Mesendoderm (in vitro differentiated cells): ENCODE measurements at regions not wholly inside any gene's neighbourhood (a gene's known extent, or its start where the extent isn't known, plus 50 kb on each side); places are given as distances from the start of the nearest gene placed in this dataset.

Source experiments
- DNase-seq: peaks from one replicate; pipeline ENCODE4 v3.0.0; 2013
- H2AK5ac ChIP-seq: 2 replicates; pipeline ENCODE4 v1.6.1; 2013; ENCODE audit warnings: low read length, inconsistent platforms
- H2BK120ac ChIP-seq: 2 replicates; pipeline ENCODE4 v1.6.1; 2013; ENCODE audit warnings: low read depth, mild to moderate bottlenecking, low read length, moderate library complexity, mixed read lengths
- H2BK15ac ChIP-seq: replicated peaks from 2 replicates; pipeline ENCODE4 v1.6.1; 2013; ENCODE audit warnings: low read depth, mild to moderate bottlenecking, moderate library complexity
- H2BK5ac ChIP-seq: 2 replicates; pipeline ENCODE4 v1.6.1; 2013; ENCODE audit warnings: low read length, inconsistent platforms
- H3K18ac ChIP-seq: 2 replicates; pipeline ENCODE4 v1.6.1; 2013; ENCODE audit warnings: mild to moderate bottlenecking, low read length, mixed read lengths
- H3K23ac ChIP-seq: one replicate; pipeline ENCODE4 v1.6.1; 2013; ENCODE audit warnings: low read length
- H3K27ac ChIP-seq: 2 replicates; pipeline ENCODE4 v1.5.1; 2013; ENCODE audit warnings: low read depth, mild to moderate bottlenecking, inconsistent platforms, low read length, moderate library complexity
- H3K27me3 ChIP-seq: 2 replicates; pipeline ENCODE4 v1.6.1; 2013; ENCODE audit warnings: low read length, control low read depth, mild to moderate bottlenecking, inconsistent platforms; ENCODE audit not compliant: insufficient read depth, poor library complexity
- H3K36me3 ChIP-seq: 2 replicates; pipeline ENCODE4 v1.6.1; 2013; ENCODE audit warnings: low read length, inconsistent platforms; ENCODE audit not compliant: control insufficient read depth, insufficient read depth
- H3K4ac ChIP-seq: one replicate; pipeline ENCODE4 v1.6.1; 2013; ENCODE audit warnings: low read depth, mild to moderate bottlenecking, low read length, moderate library complexity
- H3K4me1 ChIP-seq: 2 replicates; pipeline ENCODE4 v1.6.1; 2013; ENCODE audit warnings: low read depth, low read length, inconsistent platforms; ENCODE audit not compliant: control insufficient read depth
- H3K4me2 ChIP-seq: 2 replicates; pipeline ENCODE4 v1.6.1; 2013; ENCODE audit warnings: low read length
- H3K4me3 ChIP-seq: 2 replicates; pipeline ENCODE4 v1.5.1; 2013; ENCODE audit warnings: mild to moderate bottlenecking, low read length
- H3K56ac ChIP-seq: one replicate; pipeline ENCODE4 v1.6.1; 2013; ENCODE audit warnings: low read length
- H3K79me1 ChIP-seq: 2 replicates; pipeline ENCODE4 v1.6.1; 2013; ENCODE audit warnings: low read length, inconsistent platforms
- H3K79me2 ChIP-seq: 2 replicates; pipeline ENCODE4 v1.6.1; 2013; ENCODE audit warnings: mild to moderate bottlenecking, low read length; ENCODE audit not compliant: control insufficient read depth, insufficient read depth
- H3K9ac ChIP-seq: 2 replicates; pipeline ENCODE4 v1.6.1; 2013; ENCODE audit warnings: low read length, inconsistent platforms
- H4K5ac ChIP-seq: one replicate; pipeline ENCODE4 v1.6.1; 2013; ENCODE audit warnings: low read length
- H4K8ac ChIP-seq: one replicate; pipeline ENCODE4 v1.6.1; 2013; ENCODE audit warnings: low read depth, mild to moderate bottlenecking, control low read depth, low read length, moderate library complexity
- WGBS: extraction: QIAGEN DNeasy Blood & Tissue Kit; methylation state at CpG from one replicate; pipeline ENCODE4 v1.1.7; 2013; ENCODE audit warnings: low lambda C conversion rate, missing lambda C conversion rate; ENCODE audit not compliant: insufficient coverage; ENCODE audit errors: extremely low coverage; 5-methylcytosine and 5-hydroxymethylcytosine counted together

DNA sequence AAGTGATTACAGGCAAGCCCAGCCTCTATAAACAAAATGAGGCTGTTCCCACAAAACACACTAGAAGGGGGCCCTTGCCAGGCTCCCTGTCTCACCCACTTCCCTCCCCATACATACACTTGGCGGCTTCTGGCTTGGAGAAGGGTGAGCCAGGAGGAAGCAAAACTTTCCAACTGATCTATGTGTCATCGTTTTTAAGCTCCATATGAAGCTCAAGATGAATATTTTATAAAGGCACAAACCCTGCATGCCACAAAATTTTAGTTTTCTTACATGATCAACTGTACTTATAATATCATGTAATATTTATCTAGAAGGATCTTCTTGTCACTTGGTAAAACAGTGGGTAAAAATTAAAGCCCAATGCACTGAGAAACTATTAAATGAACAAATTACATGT lies 80.8 kb upstream of the TJP1 start:
- Histone ChIP-seq H3K27me3 (no peaks in the 10 kb centered on the region), H3K4me2 (no peak overlapping the region), H3K9ac (no peak overlapping the region), H3K27ac (no peak overlapping the region), H2BK120ac (no peak overlapping the region), H3K23ac (no peak overlapping the region), H4K8ac (no peak overlapping the region), H3K56ac (no peak overlapping the region), H3K36me3 (no peaks in the 10 kb centered on the region), H2BK15ac (no peak overlapping the region), H3K79me2 (no peaks in the 10 kb centered on the region), H3K4me1 (peaks cover 3% of the 10 kb centered on the region), H4K5ac (no peak overlapping the region), H2AK5ac (no peak overlapping the region), H3K79me1 (no peaks in the 10 kb centered on the region), H2BK5ac (no peak overlapping the region), H3K18ac (no peak overlapping the region), H3K4me3 (no peak overlapping the region), H3K4ac (no peak overlapping the region)
- no peak for DNase-seq
- WGBS, result no CpG with 5 or more reads among the region's 2 CpGs

DNA sequence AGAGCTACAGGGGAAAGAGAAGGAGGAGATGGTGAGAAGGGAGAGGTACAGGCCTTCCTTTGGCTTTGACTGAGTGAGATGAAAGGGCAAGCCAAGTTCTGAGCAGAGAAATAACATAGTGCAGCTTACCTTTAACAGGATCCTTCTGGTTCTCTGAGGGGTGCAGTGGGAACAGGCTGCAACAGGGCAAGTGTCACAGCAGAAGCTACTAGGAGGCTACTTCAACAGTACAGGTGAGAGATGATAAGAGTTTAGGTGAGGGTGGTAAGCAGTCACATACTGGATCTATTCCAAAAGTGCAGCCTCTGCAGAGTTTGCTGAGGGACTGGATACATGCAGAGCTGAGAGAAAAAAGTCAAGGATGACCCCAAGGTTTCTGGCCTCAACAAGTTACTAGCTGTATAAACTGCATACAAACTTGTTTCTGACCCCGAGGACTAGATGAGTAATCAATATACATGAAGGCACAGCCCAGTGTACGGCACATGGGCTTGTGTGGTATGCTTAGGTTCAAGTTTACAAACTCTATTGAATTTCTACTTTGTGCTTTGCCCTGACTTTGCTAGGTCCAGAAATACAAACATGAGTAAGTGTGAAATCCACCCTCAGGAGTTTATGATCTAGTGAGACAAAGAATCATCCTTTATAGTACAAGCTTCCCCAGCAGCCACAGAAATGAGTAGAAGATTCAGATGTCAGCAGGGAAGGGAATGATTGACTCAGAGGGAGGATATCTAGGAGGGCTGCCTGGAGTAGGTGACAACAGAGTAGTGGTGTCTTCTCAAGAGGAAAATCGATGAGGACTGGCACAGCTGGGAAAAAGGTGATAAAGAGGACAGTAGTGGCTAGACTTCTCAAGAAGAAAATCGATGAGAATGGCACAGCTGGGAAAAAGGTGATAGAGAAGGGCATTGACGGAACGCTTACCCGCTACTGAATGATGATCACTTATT lies 78.2 kb upstream of the TJP1 start:
- Histone ChIP-seq H4K5ac (no peak overlapping the region), H3K79me2 (no peaks in the 10 kb centered on the region), H2BK120ac (no peak overlapping the region), H3K27ac (no peak overlapping the region), H3K56ac (no peak overlapping the region), H2BK15ac (no peak overlapping the region), H2AK5ac (no peak overlapping the region), H3K36me3 (no peaks in the 10 kb centered on the region), H3K9ac (no peak overlapping the region), H3K4me3 (no peak overlapping the region), H2BK5ac (no peak overlapping the region), H3K4ac (no peak overlapping the region), H3K23ac (no peak overlapping the region), H3K79me1 (no peaks in the 10 kb centered on the region), H3K27me3 (no peaks in the 10 kb centered on the region), H3K4me1 (peaks cover 3% of the 10 kb centered on the region), H4K8ac (no peak overlapping the region), H3K4me2 (no peak overlapping the region), H3K18ac (no peak overlapping the region)
- no CpG with 5 or more reads among the region's 7 CpGs for WGBS
- DNase-seq, result no peak

DNA sequence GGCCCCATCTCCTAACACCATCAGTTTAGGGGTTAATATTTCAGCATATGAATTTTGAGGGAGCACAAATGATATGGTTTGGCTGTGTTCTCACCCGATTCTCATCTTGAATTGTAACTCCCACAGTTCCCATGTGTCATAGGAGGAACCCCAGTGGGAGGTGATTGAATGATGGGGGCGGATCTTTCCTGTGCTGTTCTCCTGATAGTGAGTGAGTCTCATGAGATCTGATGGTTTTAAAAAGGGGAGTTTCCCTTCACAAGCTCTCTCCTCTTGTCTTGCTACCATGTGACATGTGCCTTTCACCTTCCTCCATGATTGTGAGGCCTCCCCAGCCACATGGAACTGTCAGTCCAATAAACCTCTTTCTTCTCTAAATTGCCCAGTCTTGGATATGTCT lies 73.8 kb upstream of the TJP1 start:
- no peak overlapping the region for H3K4me2 ChIP-seq
- H3K79me2 ChIP-seq, result no peaks in the 10 kb centered on the region
- no peaks in the 10 kb centered on the region for H3K79me1 ChIP-seq
- no peaks in the 10 kb centered on the region for H3K27me3 ChIP-seq
- no peak overlapping the region for H3K4ac ChIP-seq
- H3K9ac ChIP-seq, result no peak overlapping the region
- no peak overlapping the region for H3K27ac ChIP-seq
- DNase-seq, result no peak
- no peak overlapping the region for H4K8ac ChIP-seq
- H3K56ac ChIP-seq, result no peak overlapping the region
- no peak overlapping the region for H2AK5ac ChIP-seq
- H4K5ac ChIP-seq, result no peak overlapping the region
- no peak overlapping the region for H3K18ac ChIP-seq
- no peak overlapping the region for H3K23ac ChIP-seq
- no peaks in the 10 kb centered on the region for H3K4me1 ChIP-seq
- H2BK15ac ChIP-seq, result no peak overlapping the region
- H3K4me3 ChIP-seq, result no peak overlapping the region
- no CpG with 5 or more reads among the region's 2 CpGs for WGBS
- no peaks in the 10 kb centered on the region for H3K36me3 ChIP-seq
- H2BK120ac ChIP-seq, result no peak overlapping the region
- no peak overlapping the region for H2BK5ac ChIP-seq

DNA sequence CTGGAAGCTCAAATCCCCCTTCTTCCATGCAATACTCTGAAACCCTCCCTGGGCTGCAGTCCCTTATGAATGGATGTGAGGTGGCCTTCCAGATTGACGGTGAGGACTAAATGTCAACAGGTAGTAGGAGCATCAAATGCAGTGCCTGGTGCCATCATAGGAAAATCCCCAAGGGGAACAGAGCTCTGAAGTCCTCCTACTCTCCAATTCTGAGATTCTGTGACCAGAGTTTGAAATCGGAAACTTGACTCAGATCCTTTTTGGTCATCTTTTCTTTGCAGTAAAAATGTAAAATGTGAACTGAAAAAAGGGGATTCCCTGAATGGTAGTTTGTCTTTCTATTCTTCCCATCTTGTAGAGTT lies 68.8 kb upstream of the TJP1 start:
- Histone ChIP-seq H3K4me2 (no peak overlapping the region), H3K56ac (no peak overlapping the region), H3K18ac (no peak overlapping the region), H3K4ac (no peak overlapping the region), H3K23ac (no peak overlapping the region), H4K8ac (no peak overlapping the region), H3K4me1 (peaks cover 5% of the 10 kb centered on the region), H4K5ac (no peak overlapping the region), H3K79me2 (no peaks in the 10 kb centered on the region), H3K79me1 (no peaks in the 10 kb centered on the region), H2BK5ac (no peak overlapping the region), H3K27ac (no peak overlapping the region), H3K4me3 (no peak overlapping the region), H2AK5ac (no peak overlapping the region), H3K9ac (no peak overlapping the region), H2BK15ac (no peak overlapping the region), H3K36me3 (no peaks in the 10 kb centered on the region), H3K27me3 (no peaks in the 10 kb centered on the region), H2BK120ac (no peak overlapping the region)
- DNase-seq, result no peak
- no CpG with 5 or more reads among the region's 2 CpGs for WGBS

DNA sequence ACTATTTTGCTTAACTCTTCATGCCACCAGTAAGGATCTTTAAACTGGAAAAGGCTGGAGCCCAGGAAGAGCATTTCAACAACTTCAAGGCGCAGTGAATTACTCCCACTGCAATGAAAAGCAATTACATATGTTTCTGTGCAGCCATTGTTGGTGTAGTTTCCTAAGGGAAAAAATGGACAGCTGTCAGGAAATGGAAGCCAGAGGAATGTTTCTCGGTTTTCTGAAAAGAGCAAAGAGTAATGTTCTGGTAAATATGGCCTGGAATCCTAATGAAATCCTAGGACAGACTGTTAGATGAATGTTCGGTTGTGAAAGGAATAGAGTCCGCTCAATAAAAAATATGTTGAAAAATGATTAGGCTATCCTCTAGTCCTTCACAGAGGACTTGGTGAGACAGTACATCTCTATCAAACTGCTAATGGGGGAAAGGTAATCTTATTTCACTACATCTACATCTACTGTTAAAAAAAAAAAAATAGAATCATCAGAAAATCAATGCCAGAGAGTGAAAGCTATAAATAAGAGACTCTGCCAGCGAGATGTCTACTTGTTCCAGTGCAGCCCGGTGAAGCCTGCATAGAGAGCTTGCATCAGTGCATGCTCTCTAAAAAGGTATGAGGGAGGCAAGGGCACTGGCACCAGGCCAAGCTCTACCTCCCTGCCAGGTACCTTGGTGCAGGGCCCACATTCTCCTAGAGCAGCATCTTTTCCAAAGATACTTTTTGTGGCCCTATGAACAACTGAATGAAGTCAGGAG lies 68.2 kb upstream of the TJP1 start:
- Histone ChIP-seq H3K4me3 (no peak overlapping the region), H3K79me1 (no peaks in the 10 kb centered on the region), H4K5ac (no peak overlapping the region), H2BK120ac (peak overlapping the region; percentile 45), H3K27me3 (no peaks in the 10 kb centered on the region), H3K36me3 (no peaks in the 10 kb centered on the region), H2BK5ac (no peak overlapping the region), H3K4me1 (peaks cover 5% of the 10 kb centered on the region), H3K23ac (no peak overlapping the region), H3K4ac (no peak overlapping the region), H4K8ac (no peak overlapping the region), H3K27ac (no peak overlapping the region), H2BK15ac (no peak overlapping the region), H3K4me2 (no peak overlapping the region), H2AK5ac (no peak overlapping the region), H3K18ac (no peak overlapping the region), H3K56ac (no peak overlapping the region), H3K79me2 (no peaks in the 10 kb centered on the region), H3K9ac (no peak overlapping the region)
- no peak for DNase-seq
- no CpG with 5 or more reads among the region's 6 CpGs for WGBS
